ENCODE measurements at regions not wholly inside any gene's neighbourhood (a gene's known extent, or its start where the extent isn't known, plus 50 kb on each side); places are given as distances from the start of the nearest gene placed in this dataset.

GRCh38 chr13:80438521-80438920, 97.6 kb upstream of the SPRY2 start:
- TF ChIP-seq CTCF (conservative IDR thresholded peaks at IDR 0.05) (no peak), ZFX (IDR thresholded peaks at IDR 0.05) (no peak)
